HEK293 (cell line): ENCODE measurements at regions not wholly inside any gene's neighbourhood (a gene's known extent, or its start where the extent isn't known, plus 50 kb on each side); places are given as distances from the start of the nearest gene placed in this dataset.

Source experiments
- CTCF ChIA-PET: fragments of 350-600 bp; formaldehyde crosslinking; extraction: SDS; loops from one replicate; lab custom pipeline; 2021; ENCODE audit warnings: antibody characterized with exemption; lab: Yijun Ruan, JAX
- POLR2A ChIA-PET: fragments of 300-600 bp; formaldehyde crosslinking; extraction: SDS; loops from one replicate; lab custom pipeline; 2020; ENCODE audit warnings: antibody characterized with exemption, inconsistent platforms; lab: Yijun Ruan, JAX
- H3K27ac ChIP-seq: fragments of 200-500 bp; sonication (Bioruptor generic); 2 replicates; pipeline ENCODE4 v1.5.1; 2014; ENCODE audit warnings: low read depth, low read length, control low read depth, inconsistent platforms; ENCODE audit errors: extremely low read depth
- H3K36me3 ChIP-seq, 2 experiments: fragments of 200-500 bp in 1 of 2; sonication (Bioruptor generic) in 1 of 2; 1 replicate in 1 of 2; 2 replicates in 1 of 2; pipeline ENCODE4 v1.5.1; 2014 to 2017; ENCODE audit warnings: inconsistent platforms in 2 of 2, low read length in 2 of 2; ENCODE audit not compliant: control insufficient read depth in 2 of 2, insufficient read depth in 1 of 2
- H3K4me1 ChIP-seq: fragments of 200-500 bp; sonication (Bioruptor generic); 2 replicates; pipeline ENCODE4 v1.5.1; 2014; ENCODE audit warnings: mild to moderate bottlenecking, low read length, inconsistent platforms; ENCODE audit not compliant: control insufficient read depth, insufficient read depth
- H3K4me3 ChIP-seq: 2 replicates; pipeline ENCODE4 v1.5.1; 2011; ENCODE audit warnings: low read depth, mild to moderate bottlenecking, control low read depth, low read length, moderate library complexity
- H3K9me3 ChIP-seq: fragments of 200-500 bp; sonication (Bioruptor generic); 2 replicates; pipeline ENCODE4 v1.5.1; 2014; ENCODE audit warnings: low read depth, low read length, inconsistent platforms; ENCODE audit not compliant: control insufficient read depth, insufficient read depth
- GLI4 ChIP-seq: fragments of 450-650 bp; formaldehyde crosslinking; IDR thresholded peaks from 2 replicates; pipeline ENCODE4 v1.5.1; 2016; ENCODE audit warnings: missing biosample characterization, missing genetic modification characterization
- MYNN ChIP-seq: fragments of 450-650 bp; formaldehyde crosslinking; IDR thresholded peaks from 2 replicates; pipeline ENCODE4 v1.5.1; 2016; ENCODE audit warnings: missing biosample characterization, missing genetic modification characterization, borderline replicate concordance
- PRDM1 ChIP-seq: fragments of 450-650 bp; formaldehyde crosslinking; IDR thresholded peaks from 2 replicates; pipeline ENCODE4; 2016; ENCODE audit warnings: missing biosample characterization, missing genetic modification characterization
- SP7 ChIP-seq: fragments of 450-650 bp; formaldehyde crosslinking; IDR thresholded peaks from 2 replicates; pipeline ENCODE4 v1.5.1; 2016; ENCODE audit warnings: missing biosample characterization, missing genetic modification characterization
- ZBTB21 ChIP-seq: fragments of 450-650 bp; formaldehyde crosslinking; IDR thresholded peaks from 2 replicates; pipeline ENCODE4 v1.5.1; 2017; ENCODE audit warnings: missing biosample characterization, missing genetic modification characterization
- ZBTB8A ChIP-seq: fragments of 450-650 bp; formaldehyde crosslinking; IDR thresholded peaks from 2 replicates; pipeline ENCODE4 v1.5.1; 2016; ENCODE audit warnings: missing biosample characterization, missing genetic modification characterization
- ZFP41 ChIP-seq: fragments of 450-650 bp; formaldehyde crosslinking; IDR thresholded peaks from 2 replicates; pipeline ENCODE4 v1.5.1; 2016; ENCODE audit warnings: missing biosample characterization, missing genetic modification characterization, borderline replicate concordance
- ZNF133 ChIP-seq: fragments of 450-650 bp; formaldehyde crosslinking; IDR thresholded peaks from 2 replicates; pipeline ENCODE4 v1.5.1; 2016; ENCODE audit warnings: missing biosample characterization, missing genetic modification characterization
- ZNF140 ChIP-seq: fragments of 450-650 bp; formaldehyde crosslinking; IDR thresholded peaks from 2 replicates; pipeline ENCODE4 v1.5.1; 2016; ENCODE audit warnings: missing biosample characterization, missing genetic modification characterization
- ZNF16 ChIP-seq: fragments of 450-650 bp; formaldehyde crosslinking; IDR thresholded peaks from 2 replicates; pipeline ENCODE4 v1.5.1; 2016; ENCODE audit warnings: low read depth, missing biosample characterization, missing genetic modification characterization
- ZNF18 ChIP-seq: fragments of 450-650 bp; formaldehyde crosslinking; IDR thresholded peaks from 2 replicates; pipeline ENCODE4 v1.5.1; 2016; ENCODE audit warnings: missing biosample characterization, missing genetic modification characterization
- ZNF221 ChIP-seq: fragments of 450-650 bp; formaldehyde crosslinking; IDR thresholded peaks from 2 replicates; pipeline ENCODE4 v1.5.1; 2017; ENCODE audit warnings: missing biosample characterization, missing genetic modification characterization, borderline replicate concordance
- ZNF311 ChIP-seq: fragments of 450-650 bp; formaldehyde crosslinking; IDR thresholded peaks from 2 replicates; pipeline ENCODE4 v1.5.1; 2017; ENCODE audit warnings: missing biosample characterization, missing genetic modification characterization, borderline replicate concordance
- ZNF521 ChIP-seq: fragments of 450-650 bp; formaldehyde crosslinking; IDR thresholded peaks from 2 replicates; pipeline ENCODE4 v1.5.1; 2017; ENCODE audit warnings: missing biosample characterization, mild to moderate bottlenecking, missing genetic modification characterization
- ZNF571 ChIP-seq: fragments of 450-650 bp; formaldehyde crosslinking; IDR thresholded peaks from 2 replicates; pipeline ENCODE4 v1.5.0; 2017; ENCODE audit warnings: missing biosample characterization, missing genetic modification characterization
- ZNF621 ChIP-seq: fragments of 450-650 bp; formaldehyde crosslinking; IDR thresholded peaks from 2 replicates; pipeline ENCODE4 v1.5.1; 2017; ENCODE audit warnings: missing biosample characterization, missing genetic modification characterization
- TF ChIP-seq, protein P1 (sequence below): fragments of 450-650 bp; formaldehyde crosslinking; IDR thresholded peaks from 2 replicates; pipeline ENCODE4 v1.5.1; 2016; ENCODE audit warnings: missing biosample characterization, missing genetic modification characterization
- TF ChIP-seq, protein P2 (sequence below): fragments of 450-650 bp; formaldehyde crosslinking; IDR thresholded peaks from 2 replicates; pipeline ENCODE4 v1.5.1; 2017; ENCODE audit warnings: missing biosample characterization, mild to moderate bottlenecking, missing genetic modification characterization, moderate library complexity

GRCh38 chr3:154718053-154718452 lies 288.1 kb upstream of the GPR149 start (continued):
- TF ChIP-seq, protein P1, sequence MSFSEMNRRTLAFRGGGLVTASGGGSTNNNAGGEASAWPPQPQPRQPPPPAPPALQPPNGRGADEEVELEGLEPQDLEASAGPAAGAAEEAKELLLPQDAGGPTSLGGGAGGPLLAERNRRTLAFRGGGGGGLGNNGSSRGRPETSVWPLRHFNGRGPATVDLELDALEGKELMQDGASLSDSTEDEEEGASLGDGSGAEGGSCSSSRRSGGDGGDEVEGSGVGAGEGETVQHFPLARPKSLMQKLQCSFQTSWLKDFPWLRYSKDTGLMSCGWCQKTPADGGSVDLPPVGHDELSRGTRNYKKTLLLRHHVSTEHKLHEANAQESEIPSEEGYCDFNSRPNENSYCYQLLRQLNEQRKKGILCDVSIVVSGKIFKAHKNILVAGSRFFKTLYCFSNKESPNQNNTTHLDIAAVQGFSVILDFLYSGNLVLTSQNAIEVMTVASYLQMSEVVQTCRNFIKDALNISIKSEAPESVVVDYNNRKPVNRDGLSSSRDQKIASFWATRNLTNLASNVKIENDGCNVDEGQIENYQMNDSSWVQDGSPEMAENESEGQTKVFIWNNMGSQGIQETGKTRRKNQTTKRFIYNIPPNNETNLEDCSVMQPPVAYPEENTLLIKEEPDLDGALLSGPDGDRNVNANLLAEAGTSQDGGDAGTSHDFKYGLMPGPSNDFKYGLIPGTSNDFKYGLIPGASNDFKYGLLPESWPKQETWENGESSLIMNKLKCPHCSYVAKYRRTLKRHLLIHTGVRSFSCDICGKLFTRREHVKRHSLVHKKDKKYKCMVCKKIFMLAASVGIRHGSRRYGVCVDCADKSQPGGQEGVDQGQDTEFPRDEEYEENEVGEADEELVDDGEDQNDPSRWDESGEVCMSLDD (tag by site-specific recombination) = no peak
- TF ChIP-seq ZFP41 (tag by site-specific recombination) (no peak), ZNF571 (tag by site-specific recombination) (no peak), ZNF521 (tag by site-specific recombination) (no peak), ZNF18 (tag by site-specific recombination) (no peak), GLI4 (no peak), SP7 (no peak)

- H3K9me3 ChIP-seq = no peaks in the 10 kb centered on the region
- no peaks in the 10 kb centered on the region for H3K36me3 ChIP-seq
- TF ChIP-seq ZNF140 (tag by site-specific recombination) = no peak
- no peak for TF ChIP-seq MYNN (tag by site-specific recombination)
- no peak for TF ChIP-seq ZNF221
- no peak for TF ChIP-seq ZNF16 (tag by site-specific recombination)
- no peak for TF ChIP-seq PRDM1 (tag by site-specific recombination)
- H3K4me1 ChIP-seq = no peaks in the 10 kb centered on the region
- ChIA-PET POLR2A (no interaction called here), CTCF (no interaction called here)
- H3K4me3 ChIP-seq = no peak overlapping the region
- H3K27ac ChIP-seq = no peak overlapping the region
Measured at GRCh38 chr3:154716170-154716569, 286.2 kb upstream of the GPR149 start.

- Histone ChIP-seq H3K27ac (no peak overlapping the region), H3K9me3 (no peaks in the 10 kb centered on the region), H3K4me1 (no peaks in the 10 kb centered on the region), H3K36me3 (no peaks in the 10 kb centered on the region), H3K4me3 (no peak overlapping the region)
- CTCF ChIA-PET = no interaction called here
- POLR2A ChIA-PET = no interaction called here
- TF ChIP-seq ZBTB8A (tag by site-specific recombination) = no peak
- no peak for TF ChIP-seq ZNF621 (tag by site-specific recombination)
- TF ChIP-seq ZNF311 (tag by site-specific recombination) = no peak
- no peak for TF ChIP-seq ZNF133
- TF ChIP-seq ZBTB21 (tag by site-specific recombination) = no peak
- TF ChIP-seq, protein P2, sequence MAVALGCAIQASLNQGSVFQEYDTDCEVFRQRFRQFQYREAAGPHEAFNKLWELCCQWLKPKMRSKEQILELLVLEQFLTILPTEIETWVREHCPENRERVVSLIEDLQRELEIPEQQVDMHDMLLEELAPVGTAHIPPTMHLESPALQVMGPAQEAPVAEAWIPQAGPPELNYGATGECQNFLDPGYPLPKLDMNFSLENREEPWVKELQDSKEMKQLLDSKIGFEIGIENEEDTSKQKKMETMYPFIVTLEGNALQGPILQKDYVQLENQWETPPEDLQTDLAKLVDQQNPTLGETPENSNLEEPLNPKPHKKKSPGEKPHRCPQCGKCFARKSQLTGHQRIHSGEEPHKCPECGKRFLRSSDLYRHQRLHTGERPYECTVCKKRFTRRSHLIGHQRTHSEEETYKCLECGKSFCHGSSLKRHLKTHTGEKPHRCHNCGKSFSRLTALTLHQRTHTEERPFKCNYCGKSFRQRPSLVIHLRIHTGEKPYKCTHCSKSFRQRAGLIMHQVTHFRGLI = no peak
Measured at GRCh38 chr3:154708554-154708953, 278.6 kb upstream of the GPR149 start.
